ENCODE measurements at regions not wholly inside any gene's neighbourhood (a gene's known extent, or its start where the extent isn't known, plus 50 kb on each side); places are given as distances from the start of the nearest gene placed in this dataset.

- no peak for DNase-seq (ENCODE audit: low read depth, low spot score)
Observed at GRCh38 chr3:189049458-189050236, 122.1 kb upstream of the TPRG1 start.

- DNase-seq (ENCODE audit: low read depth, low spot score) = no peak
Observed at GRCh38 chr3:189053322-189053721, 118.4 kb upstream of the TPRG1 start.

- DNase-seq (ENCODE audit: low read depth, low spot score) = no peak
Observed at GRCh38 chr3:189056646-189057335, 115.0 kb upstream of the TPRG1 start.

- DNase-seq (ENCODE audit: low read depth, low spot score) = no peak
Observed at GRCh38 chr3:189057369-189057768, 114.4 kb upstream of the TPRG1 start.

GRCh38 chr3:189058071-189058470, 113.7 kb upstream of the TPRG1 start:
- DNase-seq (ENCODE audit: low read depth, low spot score) = no peak

- no peak for DNase-seq (ENCODE audit: low read depth, low spot score)
Observed at GRCh38 chr3:189070965-189071364, 100.8 kb upstream of the TPRG1 start.

GRCh38 chr3:189071446-189071845, 100.3 kb upstream of the TPRG1 start:
- DNase-seq (ENCODE audit: low read depth, low spot score) = no peak

- DNase-seq (ENCODE audit: low read depth, low spot score) = no peak
Observed at GRCh38 chr3:189076449-189076848, 95.3 kb upstream of the TPRG1 start.

GRCh38 chr3:189080745-189081144, 91.0 kb upstream of the TPRG1 start:
- no peak for DNase-seq (ENCODE audit: low read depth, low spot score)

- DNase-seq (ENCODE audit: low read depth, low spot score) = no peak
Observed at GRCh38 chr3:189082666-189083427, 88.9 kb upstream of the TPRG1 start.

GRCh38 chr3:189084620-189085019, 87.2 kb upstream of the TPRG1 start:
- DNase-seq (ENCODE audit: low read depth, low spot score) = no peak

- DNase-seq (ENCODE audit: low read depth, low spot score) = no peak
Observed at GRCh38 chr3:189092547-189092946, 79.2 kb upstream of the TPRG1 start.

- no peak for DNase-seq (ENCODE audit: low read depth, low spot score)
Observed at GRCh38 chr3:189094539-189094938, 77.2 kb upstream of the TPRG1 start.

- DNase-seq (ENCODE audit: low read depth, low spot score) = no peak
Observed at GRCh38 chr3:189096092-189096491, 75.7 kb upstream of the TPRG1 start.

- DNase-seq (ENCODE audit: low read depth, low spot score) = no peak
Observed at GRCh38 chr3:189099031-189099471, 72.7 kb upstream of the TPRG1 start.

- no peak for DNase-seq (ENCODE audit: low read depth, low spot score)
Observed at GRCh38 chr3:189099505-189100290, 72.1 kb upstream of the TPRG1 start.

GRCh38 chr3:189100866-189101265, 70.9 kb upstream of the TPRG1 start:
- DNase-seq (ENCODE audit: low read depth, low spot score) = no peak

GRCh38 chr3:189101594-189101993, 70.2 kb upstream of the TPRG1 start:
- no peak for DNase-seq (ENCODE audit: low read depth, low spot score)

- no peak for DNase-seq (ENCODE audit: low read depth, low spot score)
Observed at GRCh38 chr3:189103208-189103607, 68.6 kb upstream of the TPRG1 start.

GRCh38 chr3:189108067-189108466, 63.7 kb upstream of the TPRG1 start:
- DNase-seq (ENCODE audit: low read depth, low spot score) = no peak

GRCh38 chr3:189108735-189109134, 63.0 kb upstream of the TPRG1 start:
- DNase-seq (ENCODE audit: low read depth, low spot score) = no peak

- DNase-seq (ENCODE audit: low read depth, low spot score) = no peak
Observed at GRCh38 chr3:189109145-189109544, 62.6 kb upstream of the TPRG1 start.
